Stomach (tissue), 4 donors: ENCODE measurements at regions not wholly inside any gene's neighbourhood (a gene's known extent, or its start where the extent isn't known, plus 50 kb on each side); places are given as distances from the start of the nearest gene placed in this dataset.

Source experiments
- EP300 ChIP-seq: sonication (generic); formaldehyde crosslinking; IDR thresholded peaks from one replicate; pipeline ENCODE4 v1.6.1; 2017; ENCODE audit warnings: antibody characterized with exemption
- POLR2A ChIP-seq, 4 donors: fragments of 450-650 bp; IDR thresholded peaks; one replicate each; pipeline ENCODE4 v1.6.1; 2016; ENCODE audit warnings: antibody characterized with exemption in 4 of 4, control low read depth in 2 of 4, mild to moderate bottlenecking in 1 of 4, moderate library complexity in 1 of 4
- POLR2AphosphoS5 ChIP-seq, 3 donors: sonication (generic); formaldehyde crosslinking; IDR thresholded peaks; one replicate each; pipeline ENCODE4 v1.6.1; 2016; ENCODE audit warnings: antibody characterized with exemption in 3 of 3
- TF ChIP-seq, protein P1 (sequence below), 7 experiments: fragments of 450-650 bp in 4 of 7; fragments of 200-600 bp in 3 of 7; sonication (generic) in 3 of 7; IDR thresholded peaks; one replicate each; pipeline ENCODE4 v1.5.1; 2016 to 2019; ENCODE audit warnings: antibody characterized with exemption in 7 of 7, control low read depth in 2 of 7, mild to moderate bottlenecking in 1 of 7

DNA sequence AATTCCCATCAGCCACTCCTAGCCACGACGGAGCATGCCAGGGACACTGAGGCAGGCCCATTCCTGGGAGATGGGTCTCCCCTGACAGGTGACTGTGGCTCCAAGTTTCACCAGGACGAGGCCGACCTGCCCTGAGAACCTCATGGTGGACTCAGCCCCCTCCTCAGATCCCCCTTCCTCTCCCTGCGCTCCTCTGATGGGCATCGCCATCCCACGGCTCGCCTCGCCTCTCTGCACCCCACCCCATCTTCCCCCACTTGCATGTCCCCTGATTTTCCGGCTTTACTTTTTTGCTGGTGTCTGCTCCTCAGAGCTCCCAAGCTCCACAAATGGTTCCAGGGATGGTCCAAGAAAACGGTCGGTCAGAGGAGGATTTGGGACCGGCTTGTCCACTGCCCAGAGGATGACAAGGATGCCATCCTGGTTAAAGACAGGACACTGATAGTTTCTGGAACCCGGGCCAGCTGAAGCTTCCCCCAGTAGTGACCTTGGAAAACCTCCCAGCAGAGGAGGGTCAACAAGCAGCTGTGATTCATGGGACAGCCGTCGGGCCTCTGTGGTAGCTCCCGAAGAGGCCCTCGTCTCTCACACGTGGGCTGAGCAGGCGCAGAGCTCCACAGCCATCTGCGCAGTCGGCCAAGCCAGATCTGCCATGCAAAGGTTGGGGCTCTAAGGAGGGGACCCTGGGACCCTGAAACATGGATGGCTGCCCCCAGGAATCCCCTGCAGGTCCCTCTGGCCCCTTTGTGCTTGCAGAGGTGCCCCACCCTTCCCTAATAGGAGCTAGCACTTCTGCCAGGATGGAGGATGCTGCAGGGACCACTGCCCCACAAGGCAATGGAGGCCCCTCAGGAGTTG lies 87.8 kb upstream of the SLC66A3 start:
- no peak for TF ChIP-seq POLR2AphosphoS5 (IDR thresholded peaks at IDR 0.05)
- TF ChIP-seq, protein P1, sequence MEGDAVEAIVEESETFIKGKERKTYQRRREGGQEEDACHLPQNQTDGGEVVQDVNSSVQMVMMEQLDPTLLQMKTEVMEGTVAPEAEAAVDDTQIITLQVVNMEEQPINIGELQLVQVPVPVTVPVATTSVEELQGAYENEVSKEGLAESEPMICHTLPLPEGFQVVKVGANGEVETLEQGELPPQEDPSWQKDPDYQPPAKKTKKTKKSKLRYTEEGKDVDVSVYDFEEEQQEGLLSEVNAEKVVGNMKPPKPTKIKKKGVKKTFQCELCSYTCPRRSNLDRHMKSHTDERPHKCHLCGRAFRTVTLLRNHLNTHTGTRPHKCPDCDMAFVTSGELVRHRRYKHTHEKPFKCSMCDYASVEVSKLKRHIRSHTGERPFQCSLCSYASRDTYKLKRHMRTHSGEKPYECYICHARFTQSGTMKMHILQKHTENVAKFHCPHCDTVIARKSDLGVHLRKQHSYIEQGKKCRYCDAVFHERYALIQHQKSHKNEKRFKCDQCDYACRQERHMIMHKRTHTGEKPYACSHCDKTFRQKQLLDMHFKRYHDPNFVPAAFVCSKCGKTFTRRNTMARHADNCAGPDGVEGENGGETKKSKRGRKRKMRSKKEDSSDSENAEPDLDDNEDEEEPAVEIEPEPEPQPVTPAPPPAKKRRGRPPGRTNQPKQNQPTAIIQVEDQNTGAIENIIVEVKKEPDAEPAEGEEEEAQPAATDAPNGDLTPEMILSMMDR (IDR thresholded peaks at IDR 0.05), result no peak
- TF ChIP-seq POLR2A (IDR thresholded peaks at IDR 0.05), result no peak
- no peak for TF ChIP-seq EP300
